ENCODE measurements at regions not wholly inside any gene's neighbourhood (a gene's known extent, or its start where the extent isn't known, plus 50 kb on each side); places are given as distances from the start of the nearest gene placed in this dataset.

DNA sequence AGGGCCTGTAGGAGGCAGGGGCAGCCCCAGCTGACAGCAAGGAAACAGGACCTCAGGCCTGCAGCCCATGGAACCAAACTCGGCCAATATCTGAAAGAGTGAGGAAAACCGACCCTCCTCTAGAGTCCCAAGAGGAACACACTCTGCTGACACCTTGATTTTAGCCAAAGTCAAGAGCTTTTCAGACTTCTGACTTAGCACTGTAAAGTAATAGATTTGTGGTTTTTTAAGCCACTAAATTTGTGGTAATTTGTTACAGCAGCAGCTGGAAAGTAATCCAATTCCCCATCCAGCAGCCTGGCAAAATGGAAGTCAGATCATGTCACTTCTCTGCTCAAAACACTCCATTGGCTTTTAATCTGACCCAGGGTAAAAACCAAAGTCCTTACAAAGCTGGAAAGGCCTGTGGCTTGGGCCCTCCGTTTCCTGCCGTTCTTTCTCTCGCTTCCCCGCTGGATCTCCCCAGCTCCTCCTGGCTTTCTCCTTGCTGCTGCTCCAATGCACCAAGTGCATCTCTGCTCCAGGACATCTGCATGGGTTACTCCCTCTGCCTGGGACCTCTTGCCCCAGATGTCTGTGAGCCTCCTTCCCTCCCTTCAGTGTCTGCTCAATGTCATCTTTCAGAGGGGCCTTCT is 79.0 kb downstream of the C5orf15 start:
- no peaks in the 10 kb centered on the region for H3K27me3 ChIP-seq (replicated peaks; ENCODE audit: insufficient read depth)
- H3K36me3 ChIP-seq = no peaks in the 10 kb centered on the region
- no peaks in the 10 kb centered on the region for H3K4me1 ChIP-seq (ENCODE audit: control insufficient read depth in 1 of 2, low read depth in 2 of 2)
- ATAC-seq (ENCODE audit: insufficient number of reproducible peaks, low FRiP score, low read depth) (no peak), DNase-seq (ENCODE audit: low spot score) (no peak)
- no peak overlapping the region for H3K27ac ChIP-seq
- TF ChIP-seq, protein P1, sequence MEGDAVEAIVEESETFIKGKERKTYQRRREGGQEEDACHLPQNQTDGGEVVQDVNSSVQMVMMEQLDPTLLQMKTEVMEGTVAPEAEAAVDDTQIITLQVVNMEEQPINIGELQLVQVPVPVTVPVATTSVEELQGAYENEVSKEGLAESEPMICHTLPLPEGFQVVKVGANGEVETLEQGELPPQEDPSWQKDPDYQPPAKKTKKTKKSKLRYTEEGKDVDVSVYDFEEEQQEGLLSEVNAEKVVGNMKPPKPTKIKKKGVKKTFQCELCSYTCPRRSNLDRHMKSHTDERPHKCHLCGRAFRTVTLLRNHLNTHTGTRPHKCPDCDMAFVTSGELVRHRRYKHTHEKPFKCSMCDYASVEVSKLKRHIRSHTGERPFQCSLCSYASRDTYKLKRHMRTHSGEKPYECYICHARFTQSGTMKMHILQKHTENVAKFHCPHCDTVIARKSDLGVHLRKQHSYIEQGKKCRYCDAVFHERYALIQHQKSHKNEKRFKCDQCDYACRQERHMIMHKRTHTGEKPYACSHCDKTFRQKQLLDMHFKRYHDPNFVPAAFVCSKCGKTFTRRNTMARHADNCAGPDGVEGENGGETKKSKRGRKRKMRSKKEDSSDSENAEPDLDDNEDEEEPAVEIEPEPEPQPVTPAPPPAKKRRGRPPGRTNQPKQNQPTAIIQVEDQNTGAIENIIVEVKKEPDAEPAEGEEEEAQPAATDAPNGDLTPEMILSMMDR (IDR thresholded peaks at IDR 0.05) = no peak
- H3K4me3 ChIP-seq = no peak overlapping the region
- no peaks in the 10 kb centered on the region for H3K9me3 ChIP-seq

DNA sequence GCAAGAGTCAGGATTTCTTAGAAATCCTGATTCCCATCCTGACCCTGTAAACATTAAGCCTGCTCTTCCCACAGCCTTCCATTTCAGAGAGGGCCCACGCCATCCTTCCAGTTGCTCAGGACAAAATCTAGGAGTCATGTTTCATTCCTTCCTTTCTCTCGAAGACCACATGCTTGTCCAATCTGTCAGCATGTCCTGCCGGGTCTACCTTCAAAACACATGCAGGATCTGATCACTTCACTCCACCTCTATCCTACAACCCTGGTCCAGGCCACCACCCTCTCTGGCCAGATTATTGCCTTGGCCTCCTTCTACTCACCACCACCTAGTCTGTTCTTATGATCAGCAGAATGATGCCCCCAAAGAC is 79.8 kb downstream of the C5orf15 start:
- no peaks in the 10 kb centered on the region for H3K9me3 ChIP-seq
- H3K27me3 ChIP-seq (replicated peaks; ENCODE audit: insufficient read depth) = no peaks in the 10 kb centered on the region
- no peaks in the 10 kb centered on the region for H3K36me3 ChIP-seq
- H3K4me3 ChIP-seq = no peak overlapping the region
- no peaks in the 10 kb centered on the region for H3K4me1 ChIP-seq (ENCODE audit: control insufficient read depth in 1 of 2, low read depth in 2 of 2)
- ATAC-seq (ENCODE audit: insufficient number of reproducible peaks, low FRiP score, low read depth) (no peak), DNase-seq (ENCODE audit: low spot score) (no peak)
- H3K27ac ChIP-seq = no peak overlapping the region
- TF ChIP-seq, protein P1 (IDR thresholded peaks at IDR 0.05) = no peak

DNA sequence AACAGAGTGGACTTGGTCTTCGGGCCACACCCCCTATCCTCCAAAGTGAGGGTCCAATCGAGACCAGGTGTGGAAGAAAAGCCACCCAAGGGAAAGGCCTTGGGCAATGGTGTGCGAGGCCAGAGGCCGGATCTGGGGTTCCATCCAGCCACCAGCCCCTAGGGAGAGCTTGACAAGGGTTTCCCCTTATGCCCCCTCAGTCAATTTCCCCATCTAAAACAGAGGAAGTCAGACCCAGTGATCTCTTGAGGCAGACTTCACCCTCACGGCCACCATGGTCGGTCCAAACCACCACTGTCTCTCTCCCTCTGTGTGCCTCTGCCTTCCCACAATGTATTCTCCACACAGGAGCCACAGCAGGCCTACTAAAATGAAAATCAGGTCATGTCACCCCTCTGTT is 82.9 kb downstream of the C5orf15 start:
- no peaks in the 10 kb centered on the region for H3K27me3 ChIP-seq (replicated peaks; ENCODE audit: insufficient read depth)
- no peak overlapping the region for H3K4me3 ChIP-seq
- TF ChIP-seq, protein P1 (IDR thresholded peaks at IDR 0.05) = no peak
- DNase-seq (ENCODE audit: low spot score) (no peak), ATAC-seq (ENCODE audit: insufficient number of reproducible peaks, low FRiP score, low read depth) (no peak)
- no peaks in the 10 kb centered on the region for H3K9me3 ChIP-seq
- no peaks in the 10 kb centered on the region for H3K4me1 ChIP-seq (ENCODE audit: control insufficient read depth in 1 of 2, low read depth in 2 of 2)
- no peak overlapping the region for H3K27ac ChIP-seq
- H3K36me3 ChIP-seq = no peaks in the 10 kb centered on the region

DNA sequence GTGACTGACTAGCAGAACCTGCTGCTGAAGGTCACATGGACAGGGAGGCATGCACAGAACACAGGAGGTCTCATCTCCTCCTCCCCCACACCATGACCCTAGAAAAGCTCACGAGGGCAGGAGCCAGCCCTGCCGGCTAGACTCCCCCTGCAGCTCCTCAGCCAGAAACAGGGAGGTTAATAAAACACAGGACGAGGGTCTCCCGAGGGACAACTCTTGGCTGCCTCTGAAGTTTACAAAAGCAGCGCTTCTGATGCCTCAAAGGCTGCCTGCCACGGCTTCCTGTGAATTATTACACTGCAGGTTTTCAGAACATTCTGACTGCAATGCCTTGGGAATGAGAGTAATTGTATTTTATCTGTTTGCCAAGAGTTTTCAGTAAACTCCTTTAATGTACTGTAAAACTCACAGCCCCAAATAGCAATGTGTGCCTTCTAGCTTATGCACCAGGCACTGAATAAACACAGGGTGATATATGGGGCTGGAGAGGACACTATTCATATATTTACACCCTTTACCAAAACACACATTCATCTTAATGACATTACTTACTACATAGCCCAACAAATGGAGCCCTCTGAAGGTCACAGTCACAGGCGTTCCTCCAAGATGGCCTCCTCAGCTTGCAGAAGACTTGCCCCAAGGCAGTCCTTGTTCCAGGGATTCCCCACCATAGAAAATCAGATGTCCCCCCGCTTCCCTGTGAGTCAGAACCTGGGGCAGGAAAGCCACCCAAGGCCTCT is 83.7 kb downstream of the C5orf15 start:
- Histone ChIP-seq H3K4me3 (no peak overlapping the region), H3K27ac (no peak overlapping the region), H3K4me1 (ENCODE audit: control insufficient read depth in 1 of 2, low read depth in 2 of 2) (no peaks in the 10 kb centered on the region), H3K27me3 (replicated peaks; ENCODE audit: insufficient read depth) (no peaks in the 10 kb centered on the region), H3K9me3 (no peaks in the 10 kb centered on the region), H3K36me3 (no peaks in the 10 kb centered on the region)
- ATAC-seq (ENCODE audit: insufficient number of reproducible peaks, low FRiP score, low read depth) (no peak), DNase-seq (ENCODE audit: low spot score) (no peak)
- TF ChIP-seq, protein P1 (IDR thresholded peaks at IDR 0.05) = no peak

DNA sequence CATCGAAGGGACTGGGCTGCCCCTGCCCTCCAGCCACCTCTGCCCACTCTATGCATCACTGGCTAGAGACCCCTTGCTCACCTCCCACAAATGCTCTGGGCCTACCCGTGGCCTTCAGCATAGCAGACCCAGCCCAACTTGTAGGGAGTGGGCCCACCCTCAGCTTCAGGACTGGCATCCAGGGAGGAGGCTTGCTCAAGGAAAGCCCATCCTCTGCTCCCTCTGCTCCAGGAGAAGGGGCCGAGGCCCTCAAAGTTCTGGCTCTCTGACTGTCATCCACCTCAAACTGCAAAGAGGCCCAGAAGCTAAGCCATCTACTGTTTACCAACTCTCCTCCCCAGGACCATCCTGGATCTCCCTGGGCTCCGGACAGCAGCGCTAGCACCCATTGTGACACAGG is 84.5 kb downstream of the C5orf15 start:
- H3K4me3 ChIP-seq = no peak overlapping the region
- no peaks in the 10 kb centered on the region for H3K9me3 ChIP-seq
- H3K4me1 ChIP-seq (ENCODE audit: control insufficient read depth in 1 of 2, low read depth in 2 of 2) = no peaks in the 10 kb centered on the region
- TF ChIP-seq, protein P1 (IDR thresholded peaks at IDR 0.05) = no peak
- H3K27ac ChIP-seq = no peak overlapping the region
- no peak for DNase-seq (ENCODE audit: low spot score)
- no peaks in the 10 kb centered on the region for H3K36me3 ChIP-seq
- no peaks in the 10 kb centered on the region for H3K27me3 ChIP-seq (replicated peaks; ENCODE audit: insufficient read depth)
- ATAC-seq (ENCODE audit: insufficient number of reproducible peaks, low FRiP score, low read depth) = no peak

Data from thoracic aorta (tissue), 2 donors.